Lung (tissue), 11 donors: ENCODE measurements at regions not wholly inside any gene's neighbourhood (a gene's known extent, or its start where the extent isn't known, plus 50 kb on each side); places are given as distances from the start of the nearest gene placed in this dataset.

Experiments used
- ATAC-seq: fragments of 200-7000 bp; cut with Tn5 transposase; one replicate; pipeline ENCODE4 v1.9.1; 2020; ENCODE audit warnings: moderate number of reproducible peaks; ENCODE audit not compliant: insufficient read depth, low FRiP score
- DNase-seq, 3 donors: peaks; one replicate each; pipeline ENCODE4 v3.0.0-alpha.2; 2013 to 2017
- H3K27ac ChIP-seq, 2 donors: one replicate each; pipeline ENCODE4 v1.5.1; 2013; ENCODE audit warnings: mild to moderate bottlenecking in 2 of 2, moderate library complexity in 2 of 2, control low read depth in 1 of 2, inconsistent platforms in 1 of 2, low read depth in 1 of 2, low read length in 1 of 2
- H3K27me3 ChIP-seq, 3 donors: one replicate each; pipeline ENCODE4 v1.5.1; 2013; ENCODE audit warnings: low read length in 2 of 3; ENCODE audit not compliant: control insufficient read depth in 3 of 3, insufficient read depth in 3 of 3
- H3K36me3 ChIP-seq, 4 donors: one replicate each; pipeline ENCODE4 v1.5.1; 2013; ENCODE audit warnings: low read length in 4 of 4, mild to moderate bottlenecking in 1 of 4, moderate library complexity in 1 of 4; ENCODE audit not compliant: control insufficient read depth in 4 of 4, insufficient read depth in 4 of 4
- H3K4me1 ChIP-seq, 5 donors: one replicate each; pipeline ENCODE4 v1.5.1; 2013; ENCODE audit warnings: low read length in 5 of 5, mild to moderate bottlenecking in 2 of 5, moderate library complexity in 1 of 5; ENCODE audit not compliant: control insufficient read depth in 5 of 5, insufficient read depth in 5 of 5
- H3K4me3 ChIP-seq: one replicate; pipeline ENCODE4 v1.5.1; 2013; ENCODE audit warnings: mild to moderate bottlenecking, control low read depth, moderate library complexity
- H3K9ac ChIP-seq, 2 donors: one replicate each; pipeline ENCODE4 v1.5.1; 2013; ENCODE audit warnings: low read length in 2 of 2, control low read depth in 1 of 2; ENCODE audit not compliant: insufficient read depth in 1 of 2
- H3K9me3 ChIP-seq, 4 donors: one replicate each; pipeline ENCODE4 v1.5.1; 2013; ENCODE audit warnings: low read length in 3 of 4, mild to moderate bottlenecking in 1 of 4, moderate library complexity in 1 of 4; ENCODE audit not compliant: control insufficient read depth in 4 of 4, insufficient read depth in 3 of 4
- CTCF ChIP-seq: IDR thresholded peaks from 2 replicates; pipeline ENCODE4 v1.5.1; 2012; ENCODE audit warnings: mild to moderate bottlenecking; ENCODE audit errors: control extremely low read depth, extremely low read depth
- WGBS, 2 donors: extraction: QIAGEN DNeasy Blood & Tissue Kit; methylation state at CpG; one replicate each; pipeline ENCODE4 v1.1.7; 2013; 5-methylcytosine and 5-hydroxymethylcytosine counted together
- donor health status: control.
- donor health status: control.
- donor health status: Bipolar disorder and iron deficiency.
- donor health status: healthy.
- donor health status: DM: yes; HTN: yes; CAD: no.

DNA sequence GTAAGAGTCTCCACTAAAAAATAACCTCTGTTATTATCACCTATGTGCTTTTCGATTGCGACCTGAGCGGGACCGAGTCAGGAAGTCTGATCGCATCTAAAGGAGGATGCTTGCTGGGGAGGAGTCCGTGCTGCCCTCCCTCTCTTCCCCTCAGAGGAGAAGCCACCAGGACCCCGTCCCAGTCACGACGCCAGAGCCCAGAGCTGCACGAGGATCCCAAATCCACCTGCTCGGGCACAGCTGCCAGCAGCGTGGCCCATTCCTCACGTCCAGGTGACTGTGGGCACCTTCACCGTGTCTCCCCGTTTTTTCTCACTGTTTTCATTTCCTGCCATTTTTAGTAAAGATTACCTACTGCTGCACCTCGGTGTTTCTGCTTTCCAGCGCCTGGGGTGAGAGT, 390.3 kb downstream of the BRD1 start:
- H3K9me3 ChIP-seq = peaks cover 0 to 13% (median 0%) of the 10 kb centered on the region in 4 donors
- H3K27me3 ChIP-seq = peaks cover 2 to 7% (median 2%) of the 10 kb centered on the region in 3 donors
- H3K27ac ChIP-seq = no peak overlapping the region
- DNase-seq = no peak
- 82 to 93% methylated on average over 17 of the region's 17 CpGs for WGBS, 2 donors
- ATAC-seq = no peak
- H3K4me1 ChIP-seq = no peaks in the 10 kb centered on the region
- no peak overlapping the region for H3K9ac ChIP-seq
- no peaks in the 10 kb centered on the region for H3K36me3 ChIP-seq
- TF ChIP-seq CTCF = no peak
- H3K4me3 ChIP-seq = no peak overlapping the region

DNA sequence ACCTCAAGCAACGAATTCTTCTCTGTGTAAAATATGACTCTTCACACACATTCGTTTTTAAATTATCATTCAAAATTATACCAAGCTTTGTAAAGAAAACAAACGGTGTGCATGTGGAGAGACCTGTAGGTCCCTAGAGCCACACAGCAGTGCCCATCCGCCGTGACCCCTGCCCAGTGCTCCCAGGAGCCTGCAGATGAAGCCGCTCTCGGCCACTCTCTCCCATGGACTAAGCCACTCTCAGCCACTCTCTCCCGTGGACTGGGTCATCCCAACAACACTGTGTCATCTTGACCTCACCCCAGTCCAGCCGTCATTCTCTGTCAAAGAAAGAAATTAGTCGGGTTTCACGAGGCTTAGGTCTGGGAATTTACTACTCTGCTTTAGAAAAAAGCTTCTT, 391.6 kb downstream of the BRD1 start:
- 78 to 86% methylated on average over 11 of the region's 11 CpGs for WGBS, 2 donors
- DNase-seq (no peak), ATAC-seq (no peak)
- Histone ChIP-seq H3K4me3 (no peak overlapping the region), H3K27ac (no peak overlapping the region), H3K36me3 (no peaks in the 10 kb centered on the region), H3K9ac (no peak overlapping the region), H3K4me1 (no peaks in the 10 kb centered on the region), H3K9me3 (peaks cover 0 to 13% (median 0%) of the 10 kb centered on the region in 4 donors), H3K27me3 (peaks cover 2 to 13% (median 2%) of the 10 kb centered on the region in 3 donors)
- TF ChIP-seq CTCF = no peak

DNA sequence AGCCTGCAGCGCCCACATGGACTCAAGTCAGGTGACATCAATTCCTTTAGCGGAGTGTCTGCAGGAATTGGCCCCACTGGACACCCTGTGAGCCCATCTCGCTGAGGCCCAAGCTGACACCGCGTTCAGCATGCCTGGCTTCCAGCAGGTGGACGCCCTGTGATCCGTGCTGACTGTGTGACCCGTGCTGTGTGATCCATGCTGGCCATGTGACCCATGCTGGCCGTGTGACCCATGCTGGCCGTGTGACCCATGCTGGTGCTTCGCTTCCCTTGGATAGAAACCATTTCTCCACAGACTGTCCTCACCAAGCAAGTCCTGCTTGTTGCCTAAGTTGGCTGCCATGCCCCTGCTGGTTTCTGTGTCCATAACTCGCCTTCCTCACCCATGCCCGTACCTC, 392.1 kb downstream of the BRD1 start:
- TF ChIP-seq CTCF = no peak
- H3K27me3 ChIP-seq = peaks cover 2 to 13% (median 2%) of the 10 kb centered on the region in 3 donors
- H3K36me3 ChIP-seq = no peaks in the 10 kb centered on the region
- H3K9ac ChIP-seq = no peak overlapping the region
- DNase-seq (no peak), ATAC-seq (no peak)
- H3K4me1 ChIP-seq = no peaks in the 10 kb centered on the region
- 78 to 89% methylated on average over 13 of the region's 13 CpGs for WGBS, 2 donors
- peaks cover 0 to 12% (median 0%) of the 10 kb centered on the region in 4 donors for H3K9me3 ChIP-seq
- H3K4me3 ChIP-seq = no peak overlapping the region
- H3K27ac ChIP-seq = no peak overlapping the region
